ENCODE measurements at regions not wholly inside any gene's neighbourhood (a gene's known extent, or its start where the extent isn't known, plus 50 kb on each side); places are given as distances from the start of the nearest gene placed in this dataset.

DNA sequence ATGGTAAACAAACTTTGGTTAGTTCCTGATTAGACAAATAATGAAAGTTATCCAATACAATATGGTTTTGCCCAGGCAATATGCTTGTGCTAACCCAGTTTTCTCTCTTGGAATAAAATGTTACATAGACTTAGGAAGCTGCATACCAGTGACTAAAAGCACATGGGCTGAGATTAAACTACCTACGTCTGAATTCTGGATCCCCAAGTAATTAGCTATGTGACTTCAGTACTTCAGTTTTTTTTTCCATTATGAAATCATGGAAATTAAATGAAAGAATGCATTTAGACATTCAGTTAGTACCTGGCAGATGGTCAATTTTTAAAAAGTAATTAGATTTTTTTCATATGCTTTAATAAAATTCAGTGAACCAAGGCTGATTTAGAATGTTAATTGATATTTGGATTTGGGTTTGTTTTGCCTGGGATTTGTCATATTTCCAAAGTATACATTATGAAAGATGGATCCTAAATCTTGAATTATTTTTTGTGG, 213.9 kb downstream of the PTH2R start:
- H3K4me3 Mint-ChIP-seq (ENCODE audit: unreplicated experiment): no peak overlapping the region
- peaks cover 10% of the 10 kb centered on the region for H3K4me1 Mint-ChIP-seq (ENCODE audit: low read depth, unreplicated experiment)
- peaks cover 6% of the 10 kb centered on the region for H3K27me3 Mint-ChIP-seq (ENCODE audit: unreplicated experiment)
- peaks cover 5% of the 10 kb centered on the region for H3K9me3 Mint-ChIP-seq (ENCODE audit: unreplicated experiment)
- DNase-seq: no peak
- no peak overlapping the region for H3K27ac Mint-ChIP-seq (ENCODE audit: unreplicated experiment)
- TF ChIP-seq, protein P1, sequence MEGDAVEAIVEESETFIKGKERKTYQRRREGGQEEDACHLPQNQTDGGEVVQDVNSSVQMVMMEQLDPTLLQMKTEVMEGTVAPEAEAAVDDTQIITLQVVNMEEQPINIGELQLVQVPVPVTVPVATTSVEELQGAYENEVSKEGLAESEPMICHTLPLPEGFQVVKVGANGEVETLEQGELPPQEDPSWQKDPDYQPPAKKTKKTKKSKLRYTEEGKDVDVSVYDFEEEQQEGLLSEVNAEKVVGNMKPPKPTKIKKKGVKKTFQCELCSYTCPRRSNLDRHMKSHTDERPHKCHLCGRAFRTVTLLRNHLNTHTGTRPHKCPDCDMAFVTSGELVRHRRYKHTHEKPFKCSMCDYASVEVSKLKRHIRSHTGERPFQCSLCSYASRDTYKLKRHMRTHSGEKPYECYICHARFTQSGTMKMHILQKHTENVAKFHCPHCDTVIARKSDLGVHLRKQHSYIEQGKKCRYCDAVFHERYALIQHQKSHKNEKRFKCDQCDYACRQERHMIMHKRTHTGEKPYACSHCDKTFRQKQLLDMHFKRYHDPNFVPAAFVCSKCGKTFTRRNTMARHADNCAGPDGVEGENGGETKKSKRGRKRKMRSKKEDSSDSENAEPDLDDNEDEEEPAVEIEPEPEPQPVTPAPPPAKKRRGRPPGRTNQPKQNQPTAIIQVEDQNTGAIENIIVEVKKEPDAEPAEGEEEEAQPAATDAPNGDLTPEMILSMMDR (IDR thresholded peaks at IDR 0.05; ENCODE audit: partially characterized antibody, unreplicated experiment): no peak
- H3K36me3 Mint-ChIP-seq (ENCODE audit: unreplicated experiment): no peaks in the 10 kb centered on the region

DNA sequence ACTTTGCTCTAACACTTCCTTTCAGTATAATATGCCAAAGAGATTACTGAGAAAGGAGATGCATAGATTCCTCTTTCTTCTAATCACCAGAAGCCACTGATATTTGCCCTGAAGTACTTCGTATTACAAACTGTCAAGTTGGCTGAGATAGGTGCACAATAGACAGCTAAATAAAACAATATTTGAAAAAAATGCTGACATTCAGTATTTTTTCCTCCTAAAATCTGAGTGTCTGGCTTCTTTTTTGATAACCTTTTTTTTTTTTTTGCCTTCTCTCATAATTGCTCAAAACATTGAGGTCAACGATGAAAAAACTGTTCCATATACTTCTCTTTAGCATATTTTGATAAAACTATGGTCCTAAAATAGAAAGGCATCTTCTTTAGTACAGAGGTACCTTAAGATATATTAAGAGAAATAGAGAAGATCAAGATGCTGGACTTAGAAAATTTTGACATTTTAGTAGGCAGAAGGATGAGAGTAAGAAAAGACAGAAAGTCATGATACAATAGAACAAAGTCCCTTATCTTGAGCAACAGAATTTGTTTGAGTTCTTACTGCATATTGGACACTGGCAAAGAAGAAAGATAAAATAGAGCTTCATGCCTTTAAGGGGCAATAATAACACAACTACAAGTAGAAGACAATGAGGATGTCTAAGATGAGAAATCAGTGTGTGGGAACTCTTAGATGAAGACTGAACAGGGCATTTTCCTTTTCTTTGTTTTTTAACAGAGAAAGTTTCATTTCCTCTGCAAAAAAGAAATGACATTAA, 220.7 kb downstream of the PTH2R start:
- no peaks in the 10 kb centered on the region for H3K36me3 Mint-ChIP-seq (ENCODE audit: unreplicated experiment)
- H3K4me1 Mint-ChIP-seq (ENCODE audit: low read depth, unreplicated experiment): no peaks in the 10 kb centered on the region
- H3K4me3 Mint-ChIP-seq (ENCODE audit: unreplicated experiment): no peak overlapping the region
- H3K9me3 Mint-ChIP-seq (ENCODE audit: unreplicated experiment): no peaks in the 10 kb centered on the region
- no peak overlapping the region for H3K27ac Mint-ChIP-seq (ENCODE audit: unreplicated experiment)
- no peaks in the 10 kb centered on the region for H3K27me3 Mint-ChIP-seq (ENCODE audit: unreplicated experiment)
- TF ChIP-seq, protein P1 (IDR thresholded peaks at IDR 0.05; ENCODE audit: partially characterized antibody, unreplicated experiment): no peak
- no peak for DNase-seq

DNA sequence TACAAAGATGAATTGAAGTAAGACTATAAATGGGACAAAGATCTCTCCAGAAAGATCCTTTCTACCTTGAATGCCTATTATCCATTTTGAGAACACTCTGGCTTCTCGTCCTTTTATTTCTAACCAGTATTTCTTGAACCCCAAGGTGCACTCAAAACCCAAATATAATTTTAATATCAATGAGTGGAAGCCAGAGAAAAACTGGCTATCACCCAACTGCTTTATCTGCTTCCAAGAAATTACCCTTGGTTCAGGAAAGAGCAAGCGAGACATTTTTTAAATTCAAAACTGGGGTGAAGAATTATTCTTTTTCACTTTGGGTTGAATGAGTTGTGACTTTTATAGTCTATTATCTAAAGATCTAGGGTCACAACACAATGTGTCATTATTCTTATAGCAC, 221.3 kb downstream of the PTH2R start:
- no peak for DNase-seq
- Mint-ChIP-seq H3K4me3 (ENCODE audit: unreplicated experiment) (no peak overlapping the region), H3K27ac (ENCODE audit: unreplicated experiment) (no peak overlapping the region), H3K4me1 (ENCODE audit: low read depth, unreplicated experiment) (no peaks in the 10 kb centered on the region), H3K27me3 (ENCODE audit: unreplicated experiment) (no peaks in the 10 kb centered on the region), H3K9me3 (ENCODE audit: unreplicated experiment) (no peaks in the 10 kb centered on the region), H3K36me3 (ENCODE audit: unreplicated experiment) (no peaks in the 10 kb centered on the region)
- TF ChIP-seq, protein P1 (IDR thresholded peaks at IDR 0.05; ENCODE audit: partially characterized antibody, unreplicated experiment): no peak

DNA sequence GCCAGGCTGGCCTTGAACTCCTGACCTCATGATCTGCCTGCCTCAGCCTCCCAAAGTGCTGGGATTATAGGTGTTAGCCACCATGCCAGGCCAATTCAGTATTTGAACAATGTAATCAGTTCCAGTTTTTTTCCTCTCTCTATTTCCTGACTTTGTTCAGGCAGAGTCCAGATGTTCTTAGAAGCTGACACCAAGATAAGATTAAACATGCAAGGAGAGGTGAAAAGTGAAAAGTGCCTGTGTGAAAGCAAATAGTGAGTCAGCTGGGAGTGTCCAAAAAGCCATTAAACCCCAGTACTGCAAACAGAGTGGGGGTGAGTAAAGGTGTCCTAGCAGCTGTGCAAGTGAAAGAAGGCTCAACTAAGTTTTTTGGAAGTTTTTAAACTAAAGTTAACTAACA, 231.5 kb downstream of the PTH2R start:
- DNase-seq: no peak
- TF ChIP-seq, protein P1 (IDR thresholded peaks at IDR 0.05; ENCODE audit: partially characterized antibody, unreplicated experiment): no peak
- no peaks in the 10 kb centered on the region for H3K4me1 Mint-ChIP-seq (ENCODE audit: low read depth, unreplicated experiment)
- no peak overlapping the region for H3K4me3 Mint-ChIP-seq (ENCODE audit: unreplicated experiment)
- H3K27ac Mint-ChIP-seq (ENCODE audit: unreplicated experiment): no peak overlapping the region
- H3K36me3 Mint-ChIP-seq (ENCODE audit: unreplicated experiment): no peaks in the 10 kb centered on the region
- H3K27me3 Mint-ChIP-seq (ENCODE audit: unreplicated experiment): peaks cover 2% of the 10 kb centered on the region
- no peaks in the 10 kb centered on the region for H3K9me3 Mint-ChIP-seq (ENCODE audit: unreplicated experiment)

DNA sequence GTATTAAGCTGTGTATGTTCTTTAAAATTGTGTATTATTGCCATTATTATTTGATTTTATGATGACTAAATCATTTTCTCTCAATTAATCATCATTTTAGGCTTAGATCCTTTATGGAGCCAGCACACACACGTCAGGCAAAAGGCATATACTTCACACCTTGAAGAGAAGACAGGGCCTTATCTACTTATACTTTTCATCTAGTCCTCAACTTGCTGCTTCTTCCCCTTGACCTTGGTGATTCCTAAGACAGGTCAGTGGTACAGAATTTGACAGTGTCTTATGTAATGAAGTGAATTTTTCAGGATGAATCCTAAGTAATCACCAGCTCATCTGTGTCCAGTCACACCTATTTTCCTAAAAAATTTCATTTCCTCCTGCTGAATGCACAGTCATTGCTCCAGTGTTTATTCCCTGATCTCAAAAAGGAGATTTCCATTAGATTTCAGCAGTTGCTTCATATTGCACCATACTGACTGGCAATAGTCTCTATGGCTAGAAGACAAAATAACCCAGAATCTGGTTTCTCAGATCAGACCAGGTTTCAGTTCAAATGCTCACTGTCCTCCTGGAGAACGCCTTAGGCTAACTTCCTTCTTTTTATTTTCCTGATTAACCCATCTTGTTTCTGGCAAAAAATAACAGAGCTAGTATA, 235.7 kb downstream of the PTH2R start:
- Mint-ChIP-seq H3K27me3 (ENCODE audit: unreplicated experiment) (no peaks in the 10 kb centered on the region), H3K4me1 (ENCODE audit: low read depth, unreplicated experiment) (no peaks in the 10 kb centered on the region), H3K4me3 (ENCODE audit: unreplicated experiment) (no peak overlapping the region), H3K27ac (ENCODE audit: unreplicated experiment) (no peak overlapping the region), H3K9me3 (ENCODE audit: unreplicated experiment) (no peaks in the 10 kb centered on the region), H3K36me3 (ENCODE audit: unreplicated experiment) (no peaks in the 10 kb centered on the region)
- TF ChIP-seq, protein P1 (IDR thresholded peaks at IDR 0.05; ENCODE audit: partially characterized antibody, unreplicated experiment): no peak
- DNase-seq: no peak
